H1 (cell line): ENCODE measurements at regions not wholly inside any gene's neighbourhood (a gene's known extent, or its start where the extent isn't known, plus 50 kb on each side); places are given as distances from the start of the nearest gene placed in this dataset.

Experiments
- CTCF ChIP-seq, 3 experiments: IDR thresholded peaks; 1 replicate in 2 of 3; 2 replicates in 1 of 3; pipeline versions ENCODE4 v1.5.1 to v1.6.1; 2011; ENCODE audit warnings: low read length in 3 of 3, mild to moderate bottlenecking in 3 of 3, inconsistent platforms in 2 of 3, low read depth in 1 of 3, moderate library complexity in 1 of 3; ENCODE audit not compliant: insufficient read depth in 1 of 3; ENCODE audit errors: control extremely low read depth in 1 of 3
- GABPA ChIP-seq: IDR thresholded peaks from 2 replicates; pipeline ENCODE4 v1.6.1; 2011; ENCODE audit warnings: mild to moderate bottlenecking, low read length, moderate library complexity, borderline replicate concordance; ENCODE audit not compliant: insufficient read depth
- GTF2F1 ChIP-seq: IDR thresholded peaks from 2 replicates; pipeline ENCODE4 v1.6.1; 2012; ENCODE audit warnings: low read depth, low read length, improper control_type of control experiment, borderline replicate concordance

- no peak for TF ChIP-seq CTCF (IDR thresholded peaks at IDR 0.05; ENCODE audit: control extremely low read depth in 1 of 3, insufficient read depth in 1 of 3, low read depth in 1 of 3, low read length in 3 of 3)
- no peak for TF ChIP-seq GABPA
- TF ChIP-seq GTF2F1: no peak
Observed at GRCh38 chr14:76974365-76974764, 54.1 kb downstream of the IRF2BPL start.
